DMS 273 (cell line): ENCODE measurements at regions not wholly inside any gene's neighbourhood (a gene's known extent, or its start where the extent isn't known, plus 50 kb on each side); places are given as distances from the start of the nearest gene placed in this dataset.
A peak's percentile ranks its signal among the peaks of the same experiment; 100 is the strongest.
"Not testable (repeated sequence)": the region's sequence is repeated elsewhere in the genome, so short reads cannot be mapped to it uniquely, and the experiment has no call there.

Experiments
- DNase-seq: peaks from one replicate; lab custom pipeline; 2025; ENCODE audit not compliant: unreplicated experiment; lab: John Stamatoyannopoulos, UW

DNA sequence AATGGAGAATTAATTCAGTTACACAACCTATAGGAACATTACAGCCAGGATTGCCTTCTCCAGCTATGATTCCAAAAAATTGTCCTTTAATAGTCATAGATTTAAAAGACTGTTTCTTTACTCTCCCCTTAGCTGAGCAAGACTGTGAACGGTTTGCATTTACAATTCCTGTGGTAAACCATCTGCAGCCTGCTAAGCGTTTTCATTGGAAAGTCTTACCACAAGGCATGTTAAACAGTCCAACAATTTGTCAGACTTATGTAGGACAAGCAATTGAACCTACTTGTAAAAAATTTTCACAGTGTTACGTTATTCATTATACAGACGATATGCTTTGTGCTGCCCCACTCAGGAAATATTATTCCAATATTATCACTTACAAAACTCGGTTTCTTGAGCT lies 140.6 kb upstream of the ZNF91 start:
- not testable (repeated sequence) for DNase-seq

DNA sequence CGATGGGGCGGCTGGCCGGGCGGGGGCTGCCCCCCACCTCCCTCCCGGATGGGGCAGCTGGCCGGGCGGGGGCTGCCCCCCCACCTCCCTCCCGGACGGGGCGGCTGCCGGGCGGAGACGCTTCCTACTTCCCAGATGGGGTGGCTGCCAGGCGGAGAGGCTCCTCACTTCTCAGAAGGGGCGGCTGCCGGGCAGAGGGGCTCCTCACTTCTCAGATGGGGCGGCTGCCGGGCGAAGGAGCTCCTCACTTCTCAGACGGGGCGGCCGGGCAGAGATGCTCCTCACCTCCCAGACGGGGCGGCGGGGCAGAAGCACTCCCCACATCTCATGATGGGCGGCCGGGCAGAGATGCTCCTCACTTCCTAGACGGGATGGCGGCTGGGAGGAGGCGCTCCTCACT lies 138.2 kb upstream of the ZNF91 start:
- DNase-seq, result not testable (repeated sequence)

DNA sequence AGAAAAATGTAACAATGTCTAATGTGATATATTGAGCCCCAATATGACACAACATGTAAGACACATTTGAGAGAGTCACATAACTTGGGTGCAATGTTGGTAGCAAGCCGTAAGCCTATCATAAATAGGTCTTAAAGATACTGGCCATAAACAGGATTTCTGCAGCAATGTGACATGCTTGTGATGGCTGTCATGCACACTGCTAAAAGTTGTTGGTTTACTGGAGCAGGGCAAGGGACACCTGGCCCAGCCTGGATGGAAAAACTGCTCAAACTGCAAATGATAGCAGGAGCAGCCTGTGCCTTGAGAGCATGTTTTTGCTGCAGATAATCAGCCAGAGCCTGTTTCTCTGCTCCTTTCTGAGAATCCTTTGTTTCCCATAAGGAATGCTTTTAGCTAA lies 136.7 kb upstream of the ZNF91 start:
- DNase-seq, result no peak

DNA sequence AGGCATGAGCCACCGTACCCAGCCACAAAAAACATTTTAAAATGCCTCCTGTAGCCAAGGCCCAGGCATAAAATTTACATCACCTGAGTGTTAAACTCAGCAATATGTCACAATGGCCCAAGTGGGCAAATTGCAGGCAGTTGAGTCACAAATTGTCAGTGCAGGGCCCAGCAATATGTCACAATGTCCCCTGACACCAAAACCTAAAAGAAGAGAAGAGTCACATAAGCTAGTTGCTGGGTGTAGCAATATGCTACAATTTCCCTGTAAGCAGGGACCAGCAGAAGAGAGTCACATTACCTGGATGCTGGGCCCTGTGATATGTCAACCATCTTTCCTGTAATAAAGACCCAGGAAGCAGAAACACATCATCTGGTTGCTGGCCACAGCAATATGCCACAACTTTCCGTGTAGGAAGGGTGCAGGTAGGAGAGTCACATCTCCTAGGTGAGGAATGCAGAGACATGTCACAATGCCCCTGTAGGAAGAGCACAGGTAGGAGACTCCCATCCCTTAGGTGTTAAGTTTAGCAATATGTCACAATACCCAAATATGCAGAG lies 136.0 kb upstream of the ZNF91 start:
- DNase-seq, result no peak

DNA sequence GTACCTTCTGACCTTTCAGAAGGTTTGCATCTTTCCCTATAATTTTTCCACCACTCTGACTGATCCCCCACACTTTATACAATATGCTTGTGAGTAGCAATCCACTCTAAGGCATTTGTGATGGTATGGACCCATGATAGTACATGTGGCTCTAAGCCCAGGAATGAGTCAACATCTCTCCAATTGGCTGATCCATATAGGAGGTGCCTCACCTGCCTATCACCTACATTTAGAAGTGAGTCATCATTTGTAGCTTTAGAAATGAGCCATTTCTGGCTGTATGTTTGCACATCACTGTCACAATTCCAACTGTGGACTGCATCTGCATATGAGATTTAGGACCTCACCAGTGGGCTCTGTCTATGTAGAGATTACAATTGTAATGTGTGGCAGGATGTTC lies 133.1 kb upstream of the ZNF91 start:
- DNase-seq, result no peak

DNA sequence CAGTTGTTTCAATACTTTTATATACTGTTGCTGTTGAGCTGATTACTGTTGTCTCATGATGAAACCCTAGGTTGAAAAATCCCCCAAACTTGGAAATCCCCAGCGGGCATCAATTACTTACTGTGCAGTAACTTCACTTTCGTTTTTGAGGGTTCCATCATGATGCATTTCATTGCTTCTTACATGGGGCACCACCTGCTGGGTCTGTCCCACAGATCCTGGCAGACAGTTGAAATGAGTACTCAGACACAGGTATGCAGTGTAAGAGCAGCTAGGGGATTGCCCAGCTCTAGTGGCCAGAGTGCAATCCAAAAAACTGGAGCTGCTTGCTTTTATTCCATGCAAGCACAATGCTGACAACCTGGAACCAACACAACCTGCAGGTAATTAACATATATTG lies 132.5 kb upstream of the ZNF91 start:
- DNase-seq, result no peak

DNA sequence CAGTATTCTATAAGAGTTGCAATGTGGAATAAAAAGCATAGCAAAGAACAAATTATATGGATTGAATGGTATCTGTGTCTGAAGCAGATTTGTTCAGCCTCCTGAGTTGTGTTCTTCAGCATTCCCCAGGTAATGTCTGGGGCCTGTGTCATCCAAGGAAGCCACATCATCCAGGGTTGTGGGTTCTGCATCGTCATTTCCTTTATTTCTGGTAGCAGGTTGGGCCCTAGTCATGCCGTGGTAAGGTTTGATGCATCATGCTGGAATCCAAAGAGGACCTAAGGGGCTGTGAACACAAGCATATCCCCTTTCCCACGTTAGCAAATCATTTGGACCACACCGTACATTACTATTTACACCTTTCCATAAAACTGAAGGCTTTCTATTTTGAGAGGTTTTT lies 131.0 kb upstream of the ZNF91 start:
- no peak for DNase-seq

DNA sequence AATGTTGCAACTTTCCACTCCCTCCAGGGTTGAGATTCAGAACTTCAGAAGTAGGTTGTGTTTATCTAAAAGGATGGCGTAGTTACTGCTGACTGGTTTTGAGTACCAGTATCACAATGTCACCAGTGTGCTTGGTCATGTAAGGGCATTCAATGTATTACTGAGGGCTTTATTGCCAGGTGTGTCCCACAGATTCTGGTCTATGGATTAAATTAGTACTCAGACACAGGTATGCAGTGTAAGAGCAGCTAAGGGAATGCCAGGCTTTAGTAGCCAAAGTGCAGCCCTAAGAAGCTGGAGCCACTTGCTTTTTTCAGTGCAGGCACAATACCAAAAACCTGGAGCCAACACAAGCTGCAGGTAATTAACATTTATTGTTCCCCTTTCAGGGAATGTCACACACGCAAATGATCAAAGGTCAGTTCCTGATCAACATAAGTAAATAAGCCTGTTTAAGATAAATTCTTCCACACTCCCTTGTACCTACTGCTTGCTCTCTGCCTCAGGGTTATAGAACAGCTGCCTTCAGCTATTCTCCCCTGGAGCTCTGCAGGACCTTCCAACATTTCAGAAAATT lies 130.1 kb upstream of the ZNF91 start:
- DNase-seq, result no peak

DNA sequence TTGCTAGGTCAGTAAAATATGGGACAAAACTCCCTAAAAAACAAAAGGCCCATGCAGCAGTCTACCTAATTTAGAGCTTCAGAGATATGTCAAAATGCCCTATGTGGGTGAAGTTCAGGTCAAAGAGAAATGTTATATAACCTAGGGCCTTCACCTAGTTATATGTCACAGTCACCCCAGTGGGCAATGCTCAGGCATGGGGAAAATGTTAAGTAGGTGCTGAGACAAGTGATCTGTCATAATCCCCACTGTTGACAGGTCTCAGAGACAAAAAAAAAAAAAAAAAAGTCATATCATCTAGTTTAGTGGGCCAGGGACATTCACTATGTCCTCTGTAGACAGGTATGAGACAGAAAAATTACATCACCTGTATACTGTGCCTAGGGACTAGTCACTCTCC lies 128.6 kb upstream of the ZNF91 start:
- no peak for DNase-seq

DNA sequence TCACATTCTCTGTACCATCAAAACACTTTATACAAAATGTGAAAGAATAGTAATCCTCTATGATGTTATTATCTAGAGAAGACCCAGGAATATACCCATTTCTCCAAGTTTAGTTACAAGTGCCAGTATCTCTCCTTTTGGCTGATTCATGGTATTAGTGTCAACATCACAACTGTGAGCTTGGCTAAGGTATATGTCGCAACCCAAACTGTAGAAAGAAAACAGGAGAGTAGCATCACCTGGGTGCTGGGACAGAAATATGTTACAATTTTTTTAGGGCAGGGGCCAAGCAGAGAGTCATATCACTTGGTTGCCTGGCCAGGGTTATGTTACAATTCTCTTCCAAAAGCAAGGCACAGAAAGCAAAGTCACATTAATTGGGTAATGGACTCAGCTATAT lies 127.2 kb upstream of the ZNF91 start:
- DNase-seq, result no peak

DNA sequence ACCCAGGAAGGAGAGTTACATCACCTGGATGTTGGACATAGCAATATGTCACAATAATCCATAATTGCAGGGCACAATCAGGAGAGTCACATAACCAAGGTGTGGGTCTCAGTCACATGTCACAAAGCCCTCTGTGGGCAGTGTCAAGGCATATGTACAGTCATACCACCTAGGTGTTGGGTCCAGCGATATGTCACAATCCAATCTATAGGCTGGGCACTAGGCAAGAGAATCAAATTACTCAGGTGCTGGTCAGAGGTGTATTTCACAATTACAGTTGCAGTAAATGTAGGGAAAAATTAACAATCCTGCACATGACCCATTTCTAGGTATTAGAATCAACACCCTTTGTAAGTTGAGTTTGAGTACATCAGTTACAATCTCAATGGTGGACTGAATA lies 126.2 kb upstream of the ZNF91 start:
- DNase-seq, result no peak

DNA sequence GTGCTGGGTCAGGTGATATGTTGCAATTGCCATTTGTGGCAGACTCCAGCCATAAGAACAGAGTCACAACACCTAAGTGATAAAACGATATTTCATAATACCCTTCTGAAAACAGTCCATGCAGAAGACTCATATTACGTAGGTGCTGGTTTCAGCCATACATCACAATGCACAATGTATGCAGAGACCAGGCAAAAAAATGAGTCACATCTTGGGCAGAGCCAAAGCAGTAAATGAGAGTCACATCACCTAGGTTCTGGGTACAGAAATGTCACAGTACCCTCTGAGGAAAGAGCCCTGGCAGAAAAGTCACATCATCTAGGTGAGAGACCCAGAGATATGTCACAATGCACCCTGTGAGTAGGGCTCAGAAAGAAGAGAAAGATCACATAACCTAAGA lies 125.2 kb upstream of the ZNF91 start:
- no peak for DNase-seq

DNA sequence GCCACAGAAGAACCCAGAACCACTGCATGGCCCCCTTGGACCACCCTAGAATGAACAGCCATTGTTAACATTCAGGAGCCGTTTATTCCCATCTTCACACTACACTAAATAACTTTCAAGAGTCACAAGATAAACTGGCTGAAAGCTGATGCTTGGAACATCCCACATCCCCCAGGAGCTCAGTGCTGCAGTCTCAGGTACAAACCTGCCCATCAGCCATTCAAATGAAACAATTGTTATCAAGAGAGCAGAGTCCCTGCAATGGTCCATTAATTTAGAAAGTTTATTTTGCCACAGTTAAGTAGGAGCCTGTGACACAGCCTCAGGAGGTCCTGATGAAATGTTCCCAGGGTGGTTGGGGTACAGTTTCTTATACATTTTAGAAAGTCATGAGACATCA lies 123.8 kb upstream of the ZNF91 start:
- no peak for DNase-seq

DNA sequence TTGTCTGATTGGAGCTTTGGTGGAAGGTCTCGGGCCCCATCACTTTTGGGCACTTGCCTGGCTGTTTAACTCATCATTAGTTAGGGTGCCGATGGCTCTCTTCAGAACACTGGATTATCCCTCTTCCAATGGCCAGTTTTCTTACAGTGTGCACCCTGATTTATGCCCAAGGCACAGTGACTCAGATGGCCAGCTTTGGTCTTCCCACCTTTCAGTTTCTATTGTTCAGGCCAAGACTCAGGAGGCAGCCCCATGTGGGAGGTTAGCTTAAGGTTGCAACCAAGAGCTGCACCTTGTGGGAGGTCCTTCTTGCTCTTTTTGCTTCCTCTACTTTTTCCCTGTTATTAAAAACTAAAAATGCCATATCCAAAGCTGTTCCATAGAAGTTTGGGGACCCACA lies 121.0 kb upstream of the ZNF91 start:
- no peak for DNase-seq

DNA sequence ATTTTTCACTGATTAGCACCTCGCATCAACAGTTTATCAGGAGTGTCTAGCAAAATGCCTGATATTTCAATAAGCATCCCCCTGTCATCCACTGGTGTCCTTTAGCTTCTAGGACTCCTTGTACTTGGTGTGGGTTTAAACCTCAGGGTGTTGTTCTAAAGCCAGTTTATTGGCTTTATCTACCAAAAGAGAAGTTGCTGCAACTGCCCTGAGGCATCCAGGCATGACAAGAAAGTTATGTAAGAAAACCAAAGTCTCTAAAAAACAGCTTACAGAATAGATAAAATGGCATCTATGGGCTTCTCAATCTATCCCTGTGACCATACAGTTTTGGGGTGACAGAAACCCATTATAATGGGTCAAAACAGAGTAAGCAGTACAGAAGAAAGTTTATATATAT lies 120.3 kb upstream of the ZNF91 start:
- DNase-seq, result no peak

DNA sequence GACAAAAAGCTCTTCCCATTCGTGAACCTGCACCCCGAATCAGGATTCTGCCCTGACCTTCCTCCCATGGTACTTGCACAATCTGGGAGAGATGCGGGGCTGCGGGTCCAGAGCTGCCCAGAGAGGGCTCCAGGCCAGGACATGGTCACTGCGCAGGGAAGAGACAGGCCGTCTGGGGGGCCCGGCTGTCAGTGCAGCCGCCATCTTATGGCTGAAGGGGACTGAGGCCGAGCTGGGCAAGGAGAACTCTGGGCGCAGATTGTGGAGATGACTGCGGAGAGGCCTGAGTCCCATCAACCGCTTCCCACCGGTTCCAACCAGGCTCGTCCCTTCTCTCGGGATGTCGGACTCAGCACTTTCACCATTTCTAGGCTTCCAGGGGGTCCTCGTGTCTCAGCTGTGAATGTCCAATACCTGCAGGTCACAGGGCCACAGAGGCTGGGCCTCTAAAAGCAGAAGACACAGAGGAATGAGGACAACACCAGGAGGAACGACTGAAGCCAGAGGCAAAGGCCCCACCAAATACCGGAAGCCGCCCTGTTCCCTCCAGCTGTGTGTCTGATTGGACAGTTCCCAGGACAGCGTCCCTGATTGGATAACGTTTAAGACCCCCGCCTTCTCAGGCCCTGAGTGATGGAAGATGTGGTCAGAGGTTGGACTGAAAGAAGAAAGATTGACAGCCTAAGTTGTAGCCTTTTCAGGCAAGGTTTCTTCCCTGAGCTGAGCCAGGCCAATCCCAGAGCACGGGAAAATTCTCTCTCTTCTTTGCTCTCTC lies 117.1 kb upstream of the ZNF91 start:
- DNase-seq, result no peak

DNA sequence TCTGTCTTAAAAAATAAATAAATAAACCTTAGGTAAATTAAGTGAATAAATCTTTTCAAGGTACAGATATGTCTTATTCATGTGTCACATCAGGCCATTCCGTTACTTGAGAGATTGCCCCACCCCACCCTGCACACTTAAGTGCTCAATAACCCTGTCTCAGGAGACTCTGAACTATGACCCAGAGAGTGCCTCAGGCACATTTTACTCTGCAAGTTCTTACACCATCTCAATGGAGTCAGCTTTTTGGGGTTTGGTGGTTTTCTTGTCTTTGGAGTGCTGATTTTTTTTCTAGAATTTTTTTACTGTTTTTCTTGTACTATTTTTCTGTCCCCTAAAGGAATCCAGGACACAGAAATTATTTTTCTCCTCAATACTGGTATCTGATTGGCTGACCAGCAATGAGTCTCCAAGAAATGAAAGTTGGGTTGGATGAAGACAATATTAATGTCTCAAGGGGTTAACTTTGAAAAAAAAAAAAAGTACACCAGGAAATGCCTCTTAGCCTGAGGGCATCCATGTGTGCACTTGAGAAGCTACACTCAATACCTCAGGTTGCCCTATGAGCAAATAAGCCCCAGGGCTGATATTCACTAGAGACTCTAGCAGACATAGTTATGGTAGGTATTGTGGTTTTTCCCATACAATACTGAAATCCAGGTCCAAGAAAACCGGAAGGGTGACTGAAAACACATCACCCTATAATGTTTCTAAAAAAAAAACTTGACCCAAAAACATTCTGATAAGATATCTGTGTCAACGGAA lies 114.6 kb upstream of the ZNF91 start:
- DNase-seq, result no peak

DNA sequence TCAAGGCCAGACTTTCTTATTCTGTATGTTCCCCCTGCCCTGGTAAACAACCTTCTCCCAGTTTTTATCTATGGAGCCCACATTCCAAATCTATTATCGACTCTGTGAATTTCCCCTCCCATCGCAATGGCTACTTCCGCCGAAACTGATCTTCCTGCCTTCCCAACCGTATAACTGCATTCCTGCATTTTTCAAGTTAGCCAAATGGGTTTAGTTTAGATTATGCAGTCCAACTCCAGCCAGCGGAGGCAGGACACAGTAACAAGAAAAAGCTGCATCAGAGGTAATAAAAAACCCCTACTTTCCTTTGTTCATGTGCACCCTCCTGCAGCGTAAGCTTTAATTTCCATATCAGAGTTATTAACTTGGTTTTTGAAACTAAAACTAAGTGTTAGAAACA lies 112.2 kb upstream of the ZNF91 start:
- DNase-seq, result no peak

DNA sequence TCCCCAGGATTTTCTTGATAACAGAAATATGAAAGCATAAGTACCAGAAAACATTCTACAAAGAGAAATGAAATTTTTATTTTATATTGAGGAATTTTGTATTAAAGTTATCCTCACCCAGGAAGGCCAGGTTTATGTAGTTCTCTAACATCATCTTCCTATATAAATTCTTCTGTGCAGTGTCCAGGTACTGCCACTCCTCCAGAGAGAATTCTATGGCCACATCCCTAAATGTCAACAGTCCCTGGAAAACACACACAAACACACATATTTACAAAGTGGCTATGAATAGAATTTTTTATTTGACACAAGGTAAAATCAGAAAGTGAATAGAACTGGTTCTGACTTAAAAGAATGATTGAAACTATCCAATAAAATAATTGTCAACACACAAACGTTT lies 110.5 kb upstream of the ZNF91 start:
- no peak for DNase-seq

DNA sequence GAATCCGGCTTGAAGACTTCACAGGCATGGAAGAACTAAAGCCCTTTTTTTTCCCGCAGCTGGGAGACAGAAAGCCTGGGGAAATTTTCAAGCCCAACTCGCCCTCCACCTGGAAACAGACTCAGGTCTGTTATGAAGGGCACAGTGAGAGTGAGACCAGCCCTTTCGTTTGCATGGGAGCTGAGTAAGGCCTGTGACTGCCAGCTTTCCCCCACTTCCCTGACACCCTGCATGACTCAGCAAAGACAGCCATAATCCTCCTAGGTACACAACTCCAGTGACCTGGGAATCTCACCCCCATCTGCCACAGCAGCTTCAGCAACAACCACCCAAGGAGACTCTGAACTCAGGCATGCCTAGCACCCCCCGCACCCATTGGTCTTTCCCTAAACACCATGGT lies 87.6 kb upstream of the ZNF91 start:
- DNase-seq, result no peak

DNA sequence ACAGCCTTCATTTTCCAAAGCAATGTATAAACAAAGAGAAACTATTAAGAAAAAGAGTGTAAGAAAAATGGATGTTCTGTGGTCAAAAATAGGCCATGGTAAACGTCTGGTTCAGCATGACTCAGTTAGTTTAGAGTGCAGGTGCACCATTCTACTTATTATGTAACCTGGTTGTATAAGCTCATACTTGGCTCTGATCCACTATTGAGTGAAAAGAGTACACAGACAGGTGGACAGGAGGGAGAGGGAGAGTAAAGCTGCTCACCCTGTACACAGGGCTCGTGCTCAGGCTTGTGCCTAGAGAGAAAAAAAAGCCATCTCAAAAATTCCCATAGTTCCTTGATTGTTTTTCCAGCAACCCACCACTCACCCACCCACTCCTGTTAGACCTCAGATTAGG lies 85.8 kb upstream of the ZNF91 start:
- DNase-seq, result peak; percentile 7

DNA sequence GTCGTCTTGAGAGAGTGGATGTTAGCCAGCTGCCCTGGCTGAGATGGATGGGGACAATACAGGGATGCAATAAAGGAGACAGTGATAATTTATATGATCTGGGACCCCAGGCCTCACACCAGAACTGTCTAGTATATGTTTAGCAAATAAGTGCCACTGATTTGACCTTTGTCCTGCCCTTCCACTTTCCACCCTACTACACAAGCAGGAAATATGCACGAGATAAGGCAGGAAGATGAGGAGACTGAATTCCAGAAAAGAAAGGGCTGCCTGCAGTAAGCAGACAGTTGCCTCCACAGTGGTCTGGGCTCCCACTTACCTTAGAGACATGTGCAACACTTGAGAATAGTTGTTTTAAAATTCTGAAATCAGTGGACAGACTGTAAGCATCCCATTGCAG lies 80.2 kb upstream of the ZNF91 start:
- DNase-seq, result no peak
